WTC11 (cell line): ENCODE measurements at regions not wholly inside any gene's neighbourhood (a gene's known extent, or its start where the extent isn't known, plus 50 kb on each side); places are given as distances from the start of the nearest gene placed in this dataset.

ENCODE experiments used
- ATAC-seq: fragments of 200-7000 bp; cut with Tn5 transposase; 2 replicates; pipeline ENCODE4 v1.10.0; 2021; ENCODE audit warnings: mild to moderate bottlenecking, moderate library complexity
- CTCF ChIA-PET: fragments of 300-600 bp; sonication (Branson Sonifier 250); formaldehyde crosslinking; loops from one replicate; lab custom pipeline; 2021; ENCODE audit warnings: antibody characterized with exemption; lab: Charles Lee
- POLR2A ChIA-PET: fragments of 350-600 bp; sonication (Branson Sonifier 250); formaldehyde crosslinking; loops from one replicate; lab custom pipeline; 2021; ENCODE audit warnings: antibody characterized with exemption; lab: Charles Lee
- DNase-seq: peaks from one replicate; pipeline ENCODE4 v3.0.0; 2021; ENCODE audit warnings: low spot score
- H3K27ac Mint-ChIP-seq: 2 replicates; pipeline ENCODE4 v1.8.0; 2021; ENCODE audit warnings: mixed read lengths
- H3K27me3 Mint-ChIP-seq: 2 replicates; pipeline ENCODE4 v1.8.0; 2021; ENCODE audit warnings: low read depth, mild to moderate bottlenecking, moderate library complexity, mixed read lengths
- H3K36me3 Mint-ChIP-seq: 2 replicates; pipeline ENCODE4 v1.8.0; 2021; ENCODE audit warnings: mixed read lengths
- H3K4me1 Mint-ChIP-seq: 2 replicates; pipeline ENCODE4 v1.8.0; 2022; ENCODE audit warnings: mixed read lengths
- H3K4me3 Mint-ChIP-seq: 2 replicates; pipeline ENCODE4 v1.8.0; 2021; ENCODE audit warnings: mild to moderate bottlenecking, moderate library complexity, mixed read lengths
- H3K9me3 Mint-ChIP-seq: 2 replicates; pipeline ENCODE4 v1.8.0; 2021; ENCODE audit warnings: mixed read lengths
- CREB1 ChIP-seq: sonication (generic); formaldehyde crosslinking; IDR thresholded peaks from 2 replicates; pipeline ENCODE4 v1.8.0; 2023; ENCODE audit warnings: mild to moderate bottlenecking, missing genetic modification reagents
- ERG ChIP-seq: fragments of 250-450 bp; sonication (Bioruptor Pico); IDR thresholded peaks from 2 replicates; pipeline ENCODE4 v1.8.0; 2021; ENCODE audit warnings: mild to moderate bottlenecking
- FOXJ3 ChIP-seq: sonication (generic); formaldehyde crosslinking; IDR thresholded peaks from 2 replicates; pipeline ENCODE4 v1.9.0; 2021; ENCODE audit warnings: missing genetic modification reagents, mild to moderate bottlenecking, borderline replicate concordance
- FOXP1 ChIP-seq: sonication (generic); formaldehyde crosslinking; IDR thresholded peaks from 2 replicates; pipeline ENCODE4 v1.8.0; 2022; ENCODE audit warnings: missing genetic modification reagents, mild to moderate bottlenecking, moderate library complexity, borderline replicate concordance
- MAX ChIP-seq: sonication (generic); formaldehyde crosslinking; IDR thresholded peaks from 2 replicates; pipeline ENCODE4 v1.8.0; 2022; ENCODE audit warnings: mild to moderate bottlenecking, missing genetic modification reagents
- MLX ChIP-seq: sonication (generic); formaldehyde crosslinking; IDR thresholded peaks from 2 replicates; pipeline ENCODE4 v1.8.1; 2023; ENCODE audit warnings: mild to moderate bottlenecking, missing genetic modification reagents, moderate library complexity
- MYBL2 ChIP-seq: sonication (generic); formaldehyde crosslinking; IDR thresholded peaks from 2 replicates; pipeline ENCODE4 v1.8.1; 2023; ENCODE audit warnings: mild to moderate bottlenecking, moderate library complexity, missing genetic modification reagents
- ZNF219 ChIP-seq: sonication (generic); formaldehyde crosslinking; IDR thresholded peaks from 2 replicates; pipeline ENCODE4 v1.8.0; 2023; ENCODE audit warnings: missing genetic modification reagents, mild to moderate bottlenecking, borderline replicate concordance
- ZNF416 ChIP-seq: fragments of 250-450 bp; sonication (Bioruptor Pico); IDR thresholded peaks from 2 replicates; pipeline ENCODE4 v1.9.0; 2021; ENCODE audit warnings: mild to moderate bottlenecking, inconsistent platforms
- ZNF532 ChIP-seq: fragments of 250-450 bp; sonication (Bioruptor Pico); IDR thresholded peaks from 2 replicates; pipeline ENCODE4 v1.9.0; 2021; ENCODE audit warnings: mild to moderate bottlenecking, borderline replicate concordance
- TF ChIP-seq, protein P1 (sequence below): sonication (generic); formaldehyde crosslinking; conservative IDR thresholded peaks from 2 replicates; pipeline ENCODE4 v1.8.1; 2023; ENCODE audit warnings: mild to moderate bottlenecking, low read depth, missing genetic modification reagents, moderate library complexity

- TF ChIP-seq, protein P1, sequence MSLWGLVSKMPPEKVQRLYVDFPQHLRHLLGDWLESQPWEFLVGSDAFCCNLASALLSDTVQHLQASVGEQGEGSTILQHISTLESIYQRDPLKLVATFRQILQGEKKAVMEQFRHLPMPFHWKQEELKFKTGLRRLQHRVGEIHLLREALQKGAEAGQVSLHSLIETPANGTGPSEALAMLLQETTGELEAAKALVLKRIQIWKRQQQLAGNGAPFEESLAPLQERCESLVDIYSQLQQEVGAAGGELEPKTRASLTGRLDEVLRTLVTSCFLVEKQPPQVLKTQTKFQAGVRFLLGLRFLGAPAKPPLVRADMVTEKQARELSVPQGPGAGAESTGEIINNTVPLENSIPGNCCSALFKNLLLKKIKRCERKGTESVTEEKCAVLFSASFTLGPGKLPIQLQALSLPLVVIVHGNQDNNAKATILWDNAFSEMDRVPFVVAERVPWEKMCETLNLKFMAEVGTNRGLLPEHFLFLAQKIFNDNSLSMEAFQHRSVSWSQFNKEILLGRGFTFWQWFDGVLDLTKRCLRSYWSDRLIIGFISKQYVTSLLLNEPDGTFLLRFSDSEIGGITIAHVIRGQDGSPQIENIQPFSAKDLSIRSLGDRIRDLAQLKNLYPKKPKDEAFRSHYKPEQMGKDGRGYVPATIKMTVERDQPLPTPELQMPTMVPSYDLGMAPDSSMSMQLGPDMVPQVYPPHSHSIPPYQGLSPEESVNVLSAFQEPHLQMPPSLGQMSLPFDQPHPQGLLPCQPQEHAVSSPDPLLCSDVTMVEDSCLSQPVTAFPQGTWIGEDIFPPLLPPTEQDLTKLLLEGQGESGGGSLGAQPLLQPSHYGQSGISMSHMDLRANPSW (CRISPR knock-in tag) = no peak
- TF ChIP-seq MYBL2 (CRISPR knock-in tag) = no peak
- no peak for TF ChIP-seq MAX (CRISPR knock-in tag)
- no peak for TF ChIP-seq ZNF219
- TF ChIP-seq FOXP1 (CRISPR knock-in tag) = no peak
- no peak for TF ChIP-seq ZNF532 (CRISPR knock-in tag)
- TF ChIP-seq ZNF416 (CRISPR knock-in tag) = no peak
- TF ChIP-seq FOXJ3 (CRISPR knock-in tag) = no peak
- TF ChIP-seq CREB1 = no peak
- TF ChIP-seq MLX = no peak
Observed at GRCh38 chr3:107988460-107989175, 102.2 kb downstream of the CD47 start (continued).

GRCh38 chr3:107987036-107987939 lies 103.5 kb downstream of the CD47 start:
- ChIA-PET CTCF (no interaction called here), POLR2A (no interaction called here)
- H3K4me1 Mint-ChIP-seq = 0 out of 2 replicates have a peak, but pooled peaks cover 2% of the 10 kb centered on the region

More at GRCh38 chr3:107987036-107987939, 103.5 kb downstream of the CD47 start:
- H3K4me3 Mint-ChIP-seq = no peak overlapping the region
- TF ChIP-seq FOXP1 (CRISPR knock-in tag) (no peak), ERG (no peak)
- TF ChIP-seq, all 79 proteins: peak for 0
- no peaks in the 10 kb centered on the region for H3K36me3 Mint-ChIP-seq
- no peaks in the 10 kb centered on the region; the same call in 1 of the 2 replicates for H3K27me3 Mint-ChIP-seq
- H3K9me3 Mint-ChIP-seq = no peaks in the 10 kb centered on the region
- H3K27ac Mint-ChIP-seq = no peak overlapping the region
- ATAC-seq (no peak), DNase-seq (no peak)
